CD14-positive monocyte (primary cell): ENCODE measurements at regions not wholly inside any gene's neighbourhood (a gene's known extent, or its start where the extent isn't known, plus 50 kb on each side); places are given as distances from the start of the nearest gene placed in this dataset.
"Not testable (repeated sequence)": the region's sequence is repeated elsewhere in the genome, so short reads cannot be mapped to it uniquely, and the experiment has no call there.

Experiments
- DNase-seq, 3 donors: peaks; one replicate each; pipeline ENCODE4 v3.0.0-alpha.2; 2011 to 2022
- H2AFZ ChIP-seq: 2 replicates; pipeline ENCODE4 v1.6.0; 2012; ENCODE audit warnings: mild to moderate bottlenecking, low read depth, low read length, inconsistent platforms; ENCODE audit not compliant: insufficient read depth, poor library complexity, severe bottlenecking
- H3K27ac ChIP-seq, 2 donors: 1 replicate in 1 of 2; 2 replicates in 1 of 2; pipeline ENCODE4 v1.5.1; 2012 to 2013; ENCODE audit warnings: low read length in 2 of 2, control low read depth in 1 of 2, inconsistent platforms in 1 of 2, low read depth in 1 of 2, mild to moderate bottlenecking in 1 of 2
- H3K27me3 ChIP-seq, 2 donors: one replicate each; pipeline versions ENCODE4 v1.6.0 to v1.6.1; 2011 to 2013; ENCODE audit warnings: low read length in 2 of 2; ENCODE audit not compliant: control insufficient read depth in 2 of 2, insufficient read depth in 2 of 2
- H3K36me3 ChIP-seq, 2 donors: replicated peaks in 1 of 2; 1 replicate in 1 of 2; 2 replicates in 1 of 2; pipeline versions ENCODE4 v1.5.1 to v1.6.1; 2012 to 2013; ENCODE audit warnings: low read length in 2 of 2, control low read depth in 1 of 2, inconsistent platforms in 1 of 2, mild to moderate bottlenecking in 1 of 2; ENCODE audit not compliant: insufficient read depth in 2 of 2, control insufficient read depth in 1 of 2
- H3K4me1 ChIP-seq, 2 donors: 1 replicate in 1 of 2; 2 replicates in 1 of 2; pipeline versions ENCODE4 v1.5.1 to v1.6.1; 2012 to 2013; ENCODE audit warnings: low read length in 2 of 2, control low read depth in 1 of 2, inconsistent platforms in 1 of 2, mild to moderate bottlenecking in 1 of 2, moderate library complexity in 1 of 2; ENCODE audit not compliant: insufficient read depth in 2 of 2, control insufficient read depth in 1 of 2
- H3K4me2 ChIP-seq: replicated peaks from 2 replicates; pipeline ENCODE3; 2012; ENCODE audit warnings: low read length, moderate library complexity, mild to moderate bottlenecking; ENCODE audit not compliant: poor library complexity, severe bottlenecking; ENCODE audit errors: extremely low read depth
- H3K4me3 ChIP-seq, 3 experiments: fragments of 200-600 bp in 1 of 3; sonication (generic) in 1 of 3; replicated peaks in 1 of 3; 1 replicate in 2 of 3; 2 replicates in 1 of 3; pipeline ENCODE4 v1.5.1; 2011 to 2013; ENCODE audit warnings: low read length in 3 of 3, mild to moderate bottlenecking in 3 of 3, control low read depth in 2 of 3, low read depth in 2 of 3, inconsistent platforms in 1 of 3, moderate library complexity in 1 of 3
- H3K79me2 ChIP-seq: 2 replicates; pipeline ENCODE4 v1.6.0; 2012; ENCODE audit warnings: mild to moderate bottlenecking, control low read depth, inconsistent platforms, low read length, moderate library complexity; ENCODE audit not compliant: insufficient read depth
- H3K9ac ChIP-seq: 2 replicates; pipeline ENCODE4 v1.6.0; 2017; ENCODE audit warnings: low read length, mild to moderate bottlenecking; ENCODE audit not compliant: insufficient read depth, poor library complexity, severe bottlenecking
- H3K9me3 ChIP-seq, 2 donors: replicated peaks in 1 of 2; 1 replicate in 1 of 2; 2 replicates in 1 of 2; pipeline versions ENCODE4 v1.5.1 to v1.6.1; 2012 to 2013; ENCODE audit warnings: low read length in 2 of 2, control low read depth in 1 of 2; ENCODE audit not compliant: control insufficient read depth in 1 of 2, insufficient read depth in 1 of 2
- H4K20me1 ChIP-seq: 2 replicates; pipeline ENCODE4 v1.6.0; 2012; ENCODE audit warnings: mild to moderate bottlenecking, low read length, control low read depth, moderate library complexity; ENCODE audit not compliant: insufficient read depth
- H3K27ac Mint-ChIP-seq, 7 donors: one replicate each; pipeline ENCODE4 v1.8.0; 2020; ENCODE audit warnings: mild to moderate bottlenecking in 7 of 7, mixed read lengths in 7 of 7, moderate library complexity in 6 of 7, inconsistent platforms in 2 of 7
- H3K27me3 Mint-ChIP-seq, 3 donors: one replicate each; pipeline ENCODE4 v1.8.0; 2021 to 2022; ENCODE audit warnings: low read depth in 3 of 3, mild to moderate bottlenecking in 3 of 3, mixed read lengths in 3 of 3, moderate library complexity in 3 of 3, inconsistent platforms in 1 of 3
- H3K36me3 Mint-ChIP-seq, 2 donors: one replicate each; pipeline ENCODE4 v1.8.0; 2020; ENCODE audit warnings: mixed read lengths in 2 of 2, inconsistent platforms in 1 of 2, mild to moderate bottlenecking in 1 of 2
- H3K4me1 Mint-ChIP-seq: one replicate; pipeline ENCODE4 v1.8.0; 2020; ENCODE audit warnings: mild to moderate bottlenecking, mixed read lengths
- H3K4me3 Mint-ChIP-seq, 2 donors: one replicate each; pipeline ENCODE4 v1.8.0; 2020; ENCODE audit warnings: mild to moderate bottlenecking in 2 of 2, mixed read lengths in 2 of 2, moderate library complexity in 1 of 2
- H3K9me3 Mint-ChIP-seq, 7 donors: one replicate each; pipeline ENCODE4 v1.8.0; 2020 to 2022; ENCODE audit warnings: mixed read lengths in 7 of 7, mild to moderate bottlenecking in 6 of 7, moderate library complexity in 6 of 7, inconsistent platforms in 2 of 7
- CTCF ChIP-seq: fragments of 200-600 bp; IDR thresholded peaks from one replicate; pipeline ENCODE4 v1.8.0; 2022; ENCODE audit warnings: antibody characterized with exemption, mild to moderate bottlenecking
- WGBS: methylation state at CpG from one replicate; pipeline ENCODE4 v1.1.5; 2013; ENCODE audit warnings: missing lambda C conversion rate; ENCODE audit not compliant: insufficient coverage; 5-methylcytosine and 5-hydroxymethylcytosine counted together
- intact Hi-C, 2 donors: fragments of 100-400 bp; cut with micrococcal nuclease; formaldehyde crosslinking; loops; one replicate each; pipeline versions ENCODE4 v1.15.0 to v1.15.1; 2023

DNA sequence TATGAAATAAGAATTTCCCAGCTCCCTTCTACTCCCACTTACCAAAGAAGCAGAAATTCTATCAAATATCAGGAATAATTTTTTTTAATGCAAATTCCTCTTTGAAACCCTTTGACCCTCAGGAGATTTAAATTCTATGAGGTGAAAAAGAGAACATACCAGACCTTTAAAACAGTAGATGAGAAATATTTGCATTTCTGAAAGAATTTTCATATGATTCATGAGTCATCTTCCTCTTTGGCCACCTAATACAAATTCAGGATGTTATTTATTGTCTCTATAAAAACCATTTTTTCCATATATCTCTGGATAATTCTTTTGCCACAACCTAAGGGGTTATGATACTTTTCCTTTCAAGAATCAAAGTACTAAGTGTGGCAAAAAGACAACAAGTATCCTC is 67.3 kb upstream of the ST3GAL6 start:
- H3K27me3 Mint-ChIP-seq, result peaks cover 0 to 2% (median 2%) of the 10 kb centered on the region in 3 donors
- Histone ChIP-seq H3K27ac (no peak overlapping the region), H3K9me3 (no peaks in the 10 kb centered on the region), H3K4me2 (no peak overlapping the region), H3K79me2 (no peaks in the 10 kb centered on the region), H3K4me3 (no peak overlapping the region), H3K36me3 (no peaks in the 10 kb centered on the region), H2AFZ (no peak overlapping the region), H3K4me1 (peaks cover 0 to 13% of the 10 kb centered on the region in 2 donors), H4K20me1 (no peaks in the 10 kb centered on the region), H3K9ac (no peak overlapping the region), H3K27me3 (no peaks in the 10 kb centered on the region)
- H3K4me3 Mint-ChIP-seq, result no peak overlapping the region
- TF ChIP-seq CTCF, result no peak
- peak overlapping the region in 1 of 7 donors; percentile 25 for H3K27ac Mint-ChIP-seq
- no peaks in the 10 kb centered on the region for H3K36me3 Mint-ChIP-seq
- no peaks in the 10 kb centered on the region for H3K9me3 Mint-ChIP-seq
- intact Hi-C loops, result loop anchor here in 1 of 2 donors (10.0 kb wide), 1 partner anchor 69 kb away; the partner anchor contains the start of gene ST3GAL6
- DNase-seq, result peak in 1 of 3 donors; percentile 34
- H3K4me1 Mint-ChIP-seq, result no peaks in the 10 kb centered on the region

GRCh38 chr3:98696296-98696695 is 66.8 kb upstream of the ST3GAL6 start:
- not testable (repeated sequence) for H4K20me1 ChIP-seq, H3K79me2 ChIP-seq, H3K9ac ChIP-seq, H3K27me3 Mint-ChIP-seq, H3K4me2 ChIP-seq, H3K9me3 Mint-ChIP-seq, H3K27me3 ChIP-seq, H3K27ac ChIP-seq, H3K36me3 ChIP-seq, H3K4me1 Mint-ChIP-seq, H3K4me3 ChIP-seq, H3K9me3 ChIP-seq, H3K27ac Mint-ChIP-seq, H3K4me3 Mint-ChIP-seq, H3K36me3 Mint-ChIP-seq, H2AFZ ChIP-seq, DNase-seq
- no CpG with 5 or more reads among the region's 3 CpGs for WGBS
- intact Hi-C loops, result loop anchor here in 1 of 2 donors (10.0 kb wide), 1 partner anchor 69 kb away; the partner anchor contains the start of gene ST3GAL6
- peaks cover 0 to 13% of the 10 kb centered on the region in 2 donors for H3K4me1 ChIP-seq
